ENCODE measurements at regions not wholly inside any gene's neighbourhood (a gene's known extent, or its start where the extent isn't known, plus 50 kb on each side); places are given as distances from the start of the nearest gene placed in this dataset.

GRCh38 chr12:105492591-105493545, 162.4 kb downstream of the C12orf75 start:
- Histone ChIP-seq H2AFZ (ENCODE audit: control insufficient read depth, low read depth, low read length) (no peak overlapping the region), H3K36me3 (ENCODE audit: control insufficient read depth in 2 of 2, insufficient read depth in 2 of 2, low read length in 1 of 2) (no peaks in the 10 kb centered on the region), H3K9me3 (replicated peaks; ENCODE audit: control insufficient read depth, insufficient read depth, low read length) (no peaks in the 10 kb centered on the region), H3K27me3 (replicated peaks in 1 of 2; ENCODE audit: control insufficient read depth in 2 of 2, insufficient read depth in 2 of 2, low read length in 1 of 2) (no peaks in the 10 kb centered on the region; a peak in 1 of 4 replicates), H3K4me1 (ENCODE audit: control insufficient read depth, insufficient read depth, low read length) (no peaks in the 10 kb centered on the region), H3K9ac (ENCODE audit: control insufficient read depth, insufficient read depth, low read length) (no peak overlapping the region), H3K4me3 (no peak overlapping the region), H3K4me2 (ENCODE audit: control insufficient read depth, insufficient read depth) (no peak overlapping the region), H3K79me2 (ENCODE audit: control insufficient read depth, insufficient read depth, low read length) (no peaks in the 10 kb centered on the region), H4K20me1 (ENCODE audit: control insufficient read depth, insufficient read depth) (no peaks in the 10 kb centered on the region), H3K27ac (ENCODE audit: control insufficient read depth, insufficient read depth) (no peak overlapping the region)
- intact Hi-C loops (cut with micrococcal nuclease; ENCODE audit: unreplicated experiment), result no loop called here
- no TSS peak for BruUV-seq (replicated peaks)
- DNase-seq (ENCODE audit: low read depth, low spot score) (no peak), ATAC-seq (no peak), FAIRE-seq (no peak)
- POLR2A ChIA-PET, result no interaction called here
- 44% methylated on average over 12 of the region's 12 CpGs for WGBS (ENCODE audit: insufficient coverage, insufficient replicate concordance, low lambda C conversion rate, missing lambda C conversion rate)
- RAD21 ChIA-PET (ENCODE audit: unreplicated experiment), result no interaction called here
- SMC1A ChIA-PET (ENCODE audit: uncharacterized antibody, unreplicated experiment), result no interaction called here
- CTCF ChIA-PET, result interaction anchor here (1.5 kb wide), 1 partner anchor 33 kb away, joined by 3 read pairs; no protein-coding TSS in a partner anchor
- no peak for TF ChIP-seq IRF5 (IDR thresholded peaks at IDR 0.05; ENCODE audit: borderline replicate concordance)
- TF ChIP-seq ZNF207 (IDR thresholded peaks at IDR 0.05; ENCODE audit: borderline replicate concordance), result no peak
- no peak for TF ChIP-seq ZZZ3 (IDR thresholded peaks at IDR 0.05; ENCODE audit: control insufficient read depth, insufficient read length, low read depth)
- TF ChIP-seq ZBED1 (IDR thresholded peaks at IDR 0.05; ENCODE audit: borderline replicate concordance), result no peak
- TF ChIP-seq CEBPZ (IDR thresholded peaks at IDR 0.05; ENCODE audit: low read depth, low read length), result no peak
- TF ChIP-seq CHD4 (IDR thresholded peaks at IDR 0.05), result no peak
- in situ Hi-C loops (cut with MboI), result no loop called here
